Liver (tissue), 8 donors: ENCODE measurements at regions not wholly inside any gene's neighbourhood (a gene's known extent, or its start where the extent isn't known, plus 50 kb on each side); places are given as distances from the start of the nearest gene placed in this dataset.

Source experiments
- DNase-seq: peaks from one replicate; pipeline ENCODE4 v3.0.0-alpha.2; 2017; ENCODE audit warnings: low spot score
- H3K27ac ChIP-seq, 2 donors: one replicate each; pipeline ENCODE4 v1.7.0; 2013; ENCODE audit warnings: inconsistent platforms in 2 of 2, low read length in 2 of 2, control low read depth in 1 of 2, low read depth in 1 of 2, mild to moderate bottlenecking in 1 of 2
- H3K27me3 ChIP-seq, 4 donors: one replicate each; pipeline versions ENCODE4 v1.6.1 to v1.7.0; 2013; ENCODE audit warnings: low read length in 3 of 4, inconsistent platforms in 1 of 4, mild to moderate bottlenecking in 1 of 4, moderate library complexity in 1 of 4; ENCODE audit not compliant: control insufficient read depth in 4 of 4, insufficient read depth in 4 of 4
- H3K36me3 ChIP-seq, 4 donors: one replicate each; pipeline versions ENCODE4 v1.6.1 to v1.7.0; 2013; ENCODE audit warnings: low read length in 3 of 4, mild to moderate bottlenecking in 3 of 4, low read depth in 1 of 4, moderate library complexity in 1 of 4; ENCODE audit not compliant: control insufficient read depth in 4 of 4, insufficient read depth in 3 of 4
- H3K4me1 ChIP-seq, 4 donors: one replicate each; pipeline versions ENCODE4 v1.6.1 to v1.7.0; 2013; ENCODE audit warnings: low read length in 3 of 4, mild to moderate bottlenecking in 3 of 4, moderate library complexity in 1 of 4; ENCODE audit not compliant: control insufficient read depth in 4 of 4, insufficient read depth in 4 of 4
- H3K4me3 ChIP-seq, 3 donors: one replicate each; pipeline versions ENCODE4 v1.6.1 to v1.7.0; 2013; ENCODE audit warnings: low read length in 3 of 3, control low read depth in 1 of 3, low read depth in 1 of 3, mild to moderate bottlenecking in 1 of 3
- H3K9ac ChIP-seq, 2 donors: one replicate each; pipeline ENCODE4 v1.7.0; 2013; ENCODE audit warnings: low read length in 2 of 2, mild to moderate bottlenecking in 2 of 2, moderate library complexity in 2 of 2, control low read depth in 1 of 2, low read depth in 1 of 2
- H3K9me3 ChIP-seq, 4 donors: one replicate each; pipeline versions ENCODE4 v1.6.1 to v1.7.0; 2013; ENCODE audit warnings: low read length in 3 of 4; ENCODE audit not compliant: control insufficient read depth in 4 of 4
- EGR1 ChIP-seq, 2 donors: IDR thresholded peaks; 2 replicates each; pipeline ENCODE4 v1.6.1; 2016 to 2018; ENCODE audit warnings: antibody characterized with exemption in 2 of 2, low read depth in 2 of 2
- FOXA2 ChIP-seq: IDR thresholded peaks from 2 replicates; pipeline ENCODE4 v1.6.1; 2016; ENCODE audit warnings: antibody characterized with exemption
- GABPA ChIP-seq, 2 donors: IDR thresholded peaks in 1 of 2; conservative IDR thresholded peaks in 1 of 2; 2 replicates each; pipeline ENCODE4 v1.6.1; 2016; ENCODE audit warnings: antibody characterized with exemption in 2 of 2, mild to moderate bottlenecking in 1 of 2, moderate library complexity in 1 of 2
- HNF4A ChIP-seq, 2 donors: conservative IDR thresholded peaks; 2 replicates each; pipeline ENCODE4 v1.6.1; 2016; ENCODE audit warnings: antibody characterized with exemption in 2 of 2, mild to moderate bottlenecking in 2 of 2
- HNF4G ChIP-seq: IDR thresholded peaks from 2 replicates; pipeline ENCODE4 v1.6.1; 2016; ENCODE audit warnings: antibody characterized with exemption
- JUND ChIP-seq, 2 donors: IDR thresholded peaks; 2 replicates each; pipeline ENCODE4 v1.6.1; 2016; ENCODE audit warnings: antibody characterized with exemption in 2 of 2
- MAX ChIP-seq: IDR thresholded peaks from 2 replicates; pipeline ENCODE4 v1.6.1; 2016; ENCODE audit warnings: antibody characterized with exemption
- NR2F2 ChIP-seq: IDR thresholded peaks from 2 replicates; pipeline ENCODE4 v1.6.1; 2016; ENCODE audit warnings: antibody characterized with exemption
- RAD21 ChIP-seq, 2 donors: IDR thresholded peaks; 2 replicates each; pipeline ENCODE4 v1.6.1; 2016; ENCODE audit warnings: antibody characterized with exemption in 2 of 2, mild to moderate bottlenecking in 2 of 2
- RXRA ChIP-seq, 2 donors: IDR thresholded peaks; 2 replicates each; pipeline ENCODE4 v1.6.1; 2017 to 2018; ENCODE audit warnings: antibody characterized with exemption in 2 of 2, mild to moderate bottlenecking in 1 of 2
- SP1 ChIP-seq: IDR thresholded peaks from 2 replicates; pipeline ENCODE4 v1.6.1; 2018; ENCODE audit warnings: antibody characterized with exemption, mild to moderate bottlenecking
- TAF1 ChIP-seq: conservative IDR thresholded peaks from 2 replicates; pipeline ENCODE4 v1.6.1; 2016; ENCODE audit warnings: antibody characterized with exemption, mild to moderate bottlenecking
- YY1 ChIP-seq: IDR thresholded peaks from 2 replicates; pipeline ENCODE4 v1.6.1; 2016; ENCODE audit warnings: antibody characterized with exemption, mild to moderate bottlenecking
- WGBS: extraction: QIAGEN DNeasy Blood & Tissue Kit; methylation state at CpG from one replicate; pipeline ENCODE4 v1.1.7; 2013; 5-methylcytosine and 5-hydroxymethylcytosine counted together
- TF ChIP-seq, protein P1 (sequence below): IDR thresholded peaks from 2 replicates; pipeline ENCODE4 v1.6.1; 2016; ENCODE audit warnings: antibody characterized with exemption, mild to moderate bottlenecking
- TF ChIP-seq, protein P2 (sequence below): IDR thresholded peaks from 2 replicates; pipeline ENCODE4 v1.6.1; 2016; ENCODE audit warnings: antibody characterized with exemption
- TF ChIP-seq, protein P3 (sequence below): fragments of 150-350 bp; IDR thresholded peaks from 2 replicates; pipeline ENCODE4 v1.5.1; 2017; ENCODE audit warnings: improper control_type of control experiment, low read depth, low read length; ENCODE audit not compliant: missing input control
- donor health status: healthy.
- donor health status: healthy.
- donor health status: healthy.
- donor health status: healthy.
- donor health status: healthy.

DNA sequence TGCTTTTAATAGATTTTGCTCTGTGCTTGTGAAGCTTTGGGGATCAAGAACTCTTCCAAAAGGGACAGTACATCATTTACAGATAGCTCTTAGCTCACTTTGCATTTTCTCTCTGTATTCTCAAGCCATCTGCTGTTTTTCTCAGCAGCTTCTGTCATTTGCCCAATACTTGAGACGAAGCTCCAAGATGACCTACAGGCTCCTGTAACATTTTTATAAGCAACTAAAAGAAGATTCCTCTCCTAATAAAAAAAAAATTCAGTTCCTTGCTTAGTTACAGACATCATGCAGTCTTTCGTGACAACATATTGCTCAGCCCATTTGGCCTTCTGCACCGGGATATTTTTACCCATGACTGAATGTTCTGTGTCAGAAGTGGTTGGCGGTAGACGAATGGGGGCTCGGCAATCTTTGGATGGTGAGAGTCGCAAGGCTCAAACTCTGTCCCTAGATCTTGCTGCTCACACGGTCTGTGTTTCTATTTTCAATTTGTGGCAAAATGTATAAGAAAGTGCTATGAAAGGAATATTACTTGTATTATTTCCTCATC, 215.6 kb downstream of the FSCB start (continued):
- TF ChIP-seq, protein P1, sequence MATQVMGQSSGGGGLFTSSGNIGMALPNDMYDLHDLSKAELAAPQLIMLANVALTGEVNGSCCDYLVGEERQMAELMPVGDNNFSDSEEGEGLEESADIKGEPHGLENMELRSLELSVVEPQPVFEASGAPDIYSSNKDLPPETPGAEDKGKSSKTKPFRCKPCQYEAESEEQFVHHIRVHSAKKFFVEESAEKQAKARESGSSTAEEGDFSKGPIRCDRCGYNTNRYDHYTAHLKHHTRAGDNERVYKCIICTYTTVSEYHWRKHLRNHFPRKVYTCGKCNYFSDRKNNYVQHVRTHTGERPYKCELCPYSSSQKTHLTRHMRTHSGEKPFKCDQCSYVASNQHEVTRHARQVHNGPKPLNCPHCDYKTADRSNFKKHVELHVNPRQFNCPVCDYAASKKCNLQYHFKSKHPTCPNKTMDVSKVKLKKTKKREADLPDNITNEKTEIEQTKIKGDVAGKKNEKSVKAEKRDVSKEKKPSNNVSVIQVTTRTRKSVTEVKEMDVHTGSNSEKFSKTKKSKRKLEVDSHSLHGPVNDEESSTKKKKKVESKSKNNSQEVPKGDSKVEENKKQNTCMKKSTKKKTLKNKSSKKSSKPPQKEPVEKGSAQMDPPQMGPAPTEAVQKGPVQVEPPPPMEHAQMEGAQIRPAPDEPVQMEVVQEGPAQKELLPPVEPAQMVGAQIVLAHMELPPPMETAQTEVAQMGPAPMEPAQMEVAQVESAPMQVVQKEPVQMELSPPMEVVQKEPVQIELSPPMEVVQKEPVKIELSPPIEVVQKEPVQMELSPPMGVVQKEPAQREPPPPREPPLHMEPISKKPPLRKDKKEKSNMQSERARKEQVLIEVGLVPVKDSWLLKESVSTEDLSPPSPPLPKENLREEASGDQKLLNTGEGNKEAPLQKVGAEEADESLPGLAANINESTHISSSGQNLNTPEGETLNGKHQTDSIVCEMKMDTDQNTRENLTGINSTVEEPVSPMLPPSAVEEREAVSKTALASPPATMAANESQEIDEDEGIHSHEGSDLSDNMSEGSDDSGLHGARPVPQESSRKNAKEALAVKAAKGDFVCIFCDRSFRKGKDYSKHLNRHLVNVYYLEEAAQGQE = no peak
- no peak for TF ChIP-seq MAX
- no peak for TF ChIP-seq HNF4G
- TF ChIP-seq GABPA (IDR thresholded peaks at IDR 0.05 in 1 of 2, conservative IDR thresholded peaks at IDR 0.05 in 1 of 2) = no peak
- TF ChIP-seq FOXA2 = no peak

- no peak for DNase-seq
- no peaks in the 10 kb centered on the region for H3K9me3 ChIP-seq
- TF ChIP-seq YY1 (no peak), EGR1 (IDR thresholded peaks at IDR 0.05; ENCODE audit: low read depth in 2 of 2) (no peak), JUND (IDR thresholded peaks at IDR 0.05) (no peak), RAD21 (IDR thresholded peaks at IDR 0.05) (no peak), HNF4G (no peak)
- TF ChIP-seq, protein P1 = no peak
- 95% methylated on average over 2 of the region's 2 CpGs for WGBS
- H3K4me3 ChIP-seq = no peak overlapping the region
- H3K27ac ChIP-seq = no peak overlapping the region
- no peaks in the 10 kb centered on the region for H3K36me3 ChIP-seq
- no peak overlapping the region for H3K9ac ChIP-seq
- H3K4me1 ChIP-seq = no peaks in the 10 kb centered on the region
- H3K27me3 ChIP-seq = no peaks in the 10 kb centered on the region
These were observed 219.2 kb downstream of the FSCB start for GRCh38 chr14:44287858-44288257.

GRCh38 chr14:44286201-44286600, 220.9 kb downstream of the FSCB start:
- H3K9me3 ChIP-seq = no peaks in the 10 kb centered on the region
- no peak overlapping the region for H3K27ac ChIP-seq
- H3K4me1 ChIP-seq = no peaks in the 10 kb centered on the region
- TF ChIP-seq YY1 = no peak
- TF ChIP-seq GABPA (IDR thresholded peaks at IDR 0.05 in 1 of 2, conservative IDR thresholded peaks at IDR 0.05 in 1 of 2) = no peak
- TF ChIP-seq TAF1 = no peak
- TF ChIP-seq, protein P2, sequence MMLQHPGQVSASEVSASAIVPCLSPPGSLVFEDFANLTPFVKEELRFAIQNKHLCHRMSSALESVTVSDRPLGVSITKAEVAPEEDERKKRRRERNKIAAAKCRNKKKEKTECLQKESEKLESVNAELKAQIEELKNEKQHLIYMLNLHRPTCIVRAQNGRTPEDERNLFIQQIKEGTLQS = no peak
- TF ChIP-seq HNF4A (conservative IDR thresholded peaks at IDR 0.05) = no peak
- no peak for TF ChIP-seq RXRA (IDR thresholded peaks at IDR 0.05)
- no peak for TF ChIP-seq RAD21 (IDR thresholded peaks at IDR 0.05)
- TF ChIP-seq MAX = no peak
- TF ChIP-seq FOXA2 = no peak
- TF ChIP-seq EGR1 (IDR thresholded peaks at IDR 0.05; ENCODE audit: low read depth in 2 of 2) = no peak
- no peak for TF ChIP-seq JUND (IDR thresholded peaks at IDR 0.05)
- TF ChIP-seq, protein P1 = no peak
- TF ChIP-seq, protein P3, sequence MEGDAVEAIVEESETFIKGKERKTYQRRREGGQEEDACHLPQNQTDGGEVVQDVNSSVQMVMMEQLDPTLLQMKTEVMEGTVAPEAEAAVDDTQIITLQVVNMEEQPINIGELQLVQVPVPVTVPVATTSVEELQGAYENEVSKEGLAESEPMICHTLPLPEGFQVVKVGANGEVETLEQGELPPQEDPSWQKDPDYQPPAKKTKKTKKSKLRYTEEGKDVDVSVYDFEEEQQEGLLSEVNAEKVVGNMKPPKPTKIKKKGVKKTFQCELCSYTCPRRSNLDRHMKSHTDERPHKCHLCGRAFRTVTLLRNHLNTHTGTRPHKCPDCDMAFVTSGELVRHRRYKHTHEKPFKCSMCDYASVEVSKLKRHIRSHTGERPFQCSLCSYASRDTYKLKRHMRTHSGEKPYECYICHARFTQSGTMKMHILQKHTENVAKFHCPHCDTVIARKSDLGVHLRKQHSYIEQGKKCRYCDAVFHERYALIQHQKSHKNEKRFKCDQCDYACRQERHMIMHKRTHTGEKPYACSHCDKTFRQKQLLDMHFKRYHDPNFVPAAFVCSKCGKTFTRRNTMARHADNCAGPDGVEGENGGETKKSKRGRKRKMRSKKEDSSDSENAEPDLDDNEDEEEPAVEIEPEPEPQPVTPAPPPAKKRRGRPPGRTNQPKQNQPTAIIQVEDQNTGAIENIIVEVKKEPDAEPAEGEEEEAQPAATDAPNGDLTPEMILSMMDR = no peak
- TF ChIP-seq SP1 = no peak
- TF ChIP-seq HNF4G = no peak
- no peak for TF ChIP-seq NR2F2
- H3K36me3 ChIP-seq = no peaks in the 10 kb centered on the region
- H3K4me3 ChIP-seq = no peak overlapping the region
- no peak for DNase-seq
- 74% methylated on average over 2 of the region's 2 CpGs for WGBS
- H3K27me3 ChIP-seq = no peaks in the 10 kb centered on the region
- H3K9ac ChIP-seq = no peak overlapping the region
